HG02938 (cell line): ENCODE measurements at regions not wholly inside any gene's neighbourhood (a gene's known extent, or its start where the extent isn't known, plus 50 kb on each side); places are given as distances from the start of the nearest gene placed in this dataset.

Experiments used
- ATAC-seq: cut with Tn5 transposase; IDR thresholded peaks from one replicate; pipeline ENCODE4 v1.9.1; 2021; ENCODE audit warnings: mild to moderate bottlenecking, moderate library complexity; ENCODE audit not compliant: unreplicated experiment

GRCh38 chr20:58094160-58094559 is 134.3 kb downstream of the ANKRD60 start:
- ATAC-seq = no peak

GRCh38 chr20:58092871-58093270 is 135.6 kb downstream of the ANKRD60 start:
- ATAC-seq = no peak

- ATAC-seq = no peak
Observed at GRCh38 chr20:58092353-58092752, 136.1 kb downstream of the ANKRD60 start.

- ATAC-seq = no peak
Observed at GRCh38 chr20:58091810-58092209, 136.6 kb downstream of the ANKRD60 start.

- ATAC-seq = no peak
Observed at GRCh38 chr20:58090161-58090560, 138.3 kb downstream of the ANKRD60 start.

- ATAC-seq = no peak
Observed at GRCh38 chr20:58088625-58089024, 139.8 kb downstream of the ANKRD60 start.

GRCh38 chr20:58088105-58088504 is 140.3 kb downstream of the ANKRD60 start:
- ATAC-seq = no peak

- no peak for ATAC-seq
Observed at GRCh38 chr20:58087562-58087858, 140.9 kb downstream of the ANKRD60 start.

GRCh38 chr20:58086763-58087561 is 141.5 kb downstream of the ANKRD60 start:
- ATAC-seq = no peak

GRCh38 chr20:58084966-58085365 is 143.5 kb downstream of the ANKRD60 start:
- ATAC-seq = no peak

- ATAC-seq = no peak
Observed at GRCh38 chr20:58084566-58084965, 143.9 kb downstream of the ANKRD60 start.

- ATAC-seq = no peak
Observed at GRCh38 chr20:58081846-58082245, 146.6 kb downstream of the ANKRD60 start.

GRCh38 chr20:58078741-58079522 is 149.5 kb downstream of the ANKRD60 start:
- ATAC-seq = no peak

GRCh38 chr20:58077282-58077681 is 151.2 kb downstream of the ANKRD60 start:
- no peak for ATAC-seq

GRCh38 chr20:58076405-58076804 is 152.0 kb downstream of the ANKRD60 start:
- ATAC-seq = no peak

GRCh38 chr20:58075586-58076345 is 152.7 kb downstream of the ANKRD60 start:
- ATAC-seq = no peak

- ATAC-seq = no peak
Observed at GRCh38 chr20:58073945-58074856, 154.3 kb downstream of the ANKRD60 start.

- ATAC-seq = no peak
Observed at GRCh38 chr20:58072695-58073671, 155.5 kb downstream of the ANKRD60 start.

- ATAC-seq = no peak
Observed at GRCh38 chr20:58071991-58072390, 156.5 kb downstream of the ANKRD60 start.
